ENCODE measurements at regions not wholly inside any gene's neighbourhood (a gene's known extent, or its start where the extent isn't known, plus 50 kb on each side); places are given as distances from the start of the nearest gene placed in this dataset.

- no peak for DNase-seq
Measured at GRCh38 chr21:40990366-40990765, 143.4 kb upstream of the DSCAM start.

DNA sequence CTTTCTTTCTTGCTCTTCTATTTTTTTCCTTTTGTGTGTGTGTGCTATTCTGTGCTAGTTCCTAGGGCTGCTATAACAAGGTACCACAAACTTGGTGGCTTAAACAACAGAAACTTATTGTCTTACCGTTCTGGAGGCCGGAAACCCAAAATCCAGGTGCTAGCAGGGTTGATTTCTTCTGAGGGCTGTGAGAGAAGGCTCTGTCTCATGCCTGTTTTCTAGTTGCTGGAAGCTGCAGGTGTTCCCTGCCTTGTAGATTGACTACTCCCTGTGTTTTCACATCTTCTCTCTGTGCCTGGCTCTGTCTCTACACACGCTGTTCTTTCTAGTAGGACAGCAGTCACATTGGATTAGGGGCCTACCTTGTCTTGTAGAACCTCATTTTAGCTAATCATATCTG lies 150.9 kb upstream of the DSCAM start:
- DNase-seq = no peak

GRCh38 chr21:41000838-41001237 lies 153.9 kb upstream of the DSCAM start:
- no peak for DNase-seq

DNA sequence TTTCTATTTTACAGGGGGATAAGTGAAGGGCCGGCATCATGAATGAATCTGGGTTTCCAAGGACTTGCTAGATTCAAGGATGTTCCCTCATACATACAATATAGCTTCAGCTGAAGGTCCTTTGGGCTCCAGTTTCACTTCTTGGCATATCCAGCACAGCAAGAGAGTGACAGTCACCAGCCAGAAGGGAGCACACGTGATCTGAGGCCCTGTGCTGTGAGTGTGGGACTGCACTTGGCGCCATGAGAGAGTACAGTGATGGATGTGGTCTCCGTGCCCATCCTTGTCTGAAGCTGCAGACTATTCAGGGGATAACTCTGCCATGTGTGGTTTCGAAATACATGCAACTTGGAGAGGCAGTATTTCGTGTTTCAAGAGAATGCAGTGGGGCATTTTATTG lies 159.7 kb upstream of the DSCAM start:
- no peak for DNase-seq

DNA sequence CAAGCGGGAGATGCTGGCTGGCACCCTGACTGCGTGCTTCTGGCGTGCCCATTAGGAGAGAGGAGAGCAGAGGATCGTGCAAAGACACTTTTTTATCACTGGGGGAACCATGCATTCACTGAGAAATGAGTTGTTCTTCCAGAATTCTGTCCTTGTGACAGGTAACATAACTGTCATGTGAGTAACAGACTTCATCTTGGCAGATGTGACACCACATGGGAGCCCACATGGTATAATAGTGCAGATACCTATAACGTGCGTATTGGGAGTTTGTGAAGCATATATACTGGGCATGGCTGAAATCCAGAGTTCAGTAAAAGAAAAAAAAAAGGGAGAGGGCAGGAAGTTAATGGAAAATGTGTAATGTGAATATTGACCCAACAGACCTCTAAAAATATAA lies 159.6 kb upstream of the BACE2 start:
- no peak for DNase-seq

- DNase-seq = no peak
Measured at GRCh38 chr21:41008974-41009373, 159.0 kb upstream of the BACE2 start.

DNA sequence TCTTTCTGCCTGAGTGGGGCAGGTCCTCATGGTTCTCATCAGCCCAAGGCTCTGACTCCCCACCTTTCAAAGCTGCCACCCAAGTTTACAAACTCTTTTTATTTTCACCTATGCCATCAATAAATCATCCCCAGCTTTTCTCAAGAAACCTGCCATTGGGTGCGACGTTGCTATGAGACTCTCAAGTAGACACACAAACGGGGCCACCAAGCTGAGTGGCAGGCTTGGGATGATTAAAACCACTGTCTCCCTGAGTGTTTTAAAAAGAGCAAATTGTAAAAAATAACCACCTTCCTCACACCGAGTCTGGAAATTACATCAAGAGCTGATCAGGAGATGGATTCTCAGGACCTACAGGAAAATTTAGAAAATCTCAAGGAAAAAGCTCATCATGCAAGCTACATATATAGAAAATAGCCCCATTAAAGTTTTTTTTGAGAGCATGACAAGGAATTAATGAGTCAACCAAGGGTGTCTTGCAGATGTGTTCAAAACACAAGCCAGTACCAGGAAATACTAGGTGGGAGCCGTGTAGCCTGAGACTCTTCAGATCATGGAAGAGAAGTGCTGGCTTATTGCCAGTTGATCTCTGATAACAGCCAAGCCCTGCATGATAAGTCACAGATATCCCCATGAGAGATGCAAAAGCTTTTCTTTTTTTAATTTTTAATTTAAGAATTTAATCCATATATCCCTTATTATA lies 158.4 kb upstream of the BACE2 start:
- DNase-seq = no peak

GRCh38 chr21:41010101-41010435 lies 157.9 kb upstream of the BACE2 start:
- DNase-seq = no peak

DNA sequence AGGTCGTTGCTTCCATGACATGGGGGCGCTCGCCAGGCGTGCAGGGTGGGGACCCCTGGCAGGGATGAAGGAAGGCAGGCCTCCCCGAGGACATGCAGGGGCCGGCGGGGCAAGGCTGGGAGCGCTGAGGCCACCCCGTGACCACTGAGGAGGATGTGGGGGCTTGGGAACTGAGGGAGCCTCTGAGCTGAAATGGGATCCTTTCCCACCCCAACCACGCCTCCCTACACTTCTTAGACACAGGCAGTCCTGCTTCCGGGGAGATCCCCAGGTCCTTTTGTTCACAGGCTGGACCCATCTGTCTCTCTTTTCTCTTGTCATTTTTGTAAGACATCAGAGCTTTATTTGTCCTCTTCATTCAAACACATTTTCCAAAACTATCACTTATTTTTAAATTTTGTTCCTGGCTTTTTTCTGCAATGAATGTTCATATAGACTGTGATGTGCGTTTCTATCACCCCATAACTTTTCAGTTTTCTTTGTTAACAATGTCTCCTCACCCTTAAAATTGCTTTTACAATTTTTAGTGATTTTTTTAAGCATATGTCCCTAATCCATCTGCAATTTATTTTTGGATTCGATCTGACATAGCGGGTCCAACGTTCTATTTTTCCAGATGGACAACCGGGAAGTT lies 156.7 kb upstream of the BACE2 start:
- no peak for DNase-seq

GRCh38 chr21:41011951-41012366 lies 156.0 kb upstream of the BACE2 start:
- DNase-seq = no peak

DNA sequence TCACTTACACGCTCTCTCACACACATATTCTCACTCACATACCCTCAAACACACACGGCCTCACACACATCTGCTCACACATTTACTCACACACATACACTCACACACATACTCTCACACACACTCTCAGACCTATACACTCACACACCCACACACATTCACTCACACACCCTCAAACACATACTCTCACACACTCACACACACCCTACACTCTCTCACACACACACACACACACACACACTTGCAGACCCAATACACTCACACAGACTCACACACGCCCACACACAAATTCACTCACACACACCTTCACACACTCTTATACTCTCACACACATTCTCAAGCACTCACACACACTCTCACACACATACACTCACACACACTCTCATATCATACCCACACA lies 155.5 kb upstream of the BACE2 start:
- DNase-seq = no peak

GRCh38 chr21:41016472-41016871 lies 151.5 kb upstream of the BACE2 start:
- DNase-seq = no peak

- DNase-seq = no peak
Measured at GRCh38 chr21:41018431-41018830, 149.5 kb upstream of the BACE2 start.

- DNase-seq = no peak
Measured at GRCh38 chr21:41023936-41024335, 144.0 kb upstream of the BACE2 start.

- no peak for DNase-seq
Measured at GRCh38 chr21:41024341-41024740, 143.6 kb upstream of the BACE2 start.

DNA sequence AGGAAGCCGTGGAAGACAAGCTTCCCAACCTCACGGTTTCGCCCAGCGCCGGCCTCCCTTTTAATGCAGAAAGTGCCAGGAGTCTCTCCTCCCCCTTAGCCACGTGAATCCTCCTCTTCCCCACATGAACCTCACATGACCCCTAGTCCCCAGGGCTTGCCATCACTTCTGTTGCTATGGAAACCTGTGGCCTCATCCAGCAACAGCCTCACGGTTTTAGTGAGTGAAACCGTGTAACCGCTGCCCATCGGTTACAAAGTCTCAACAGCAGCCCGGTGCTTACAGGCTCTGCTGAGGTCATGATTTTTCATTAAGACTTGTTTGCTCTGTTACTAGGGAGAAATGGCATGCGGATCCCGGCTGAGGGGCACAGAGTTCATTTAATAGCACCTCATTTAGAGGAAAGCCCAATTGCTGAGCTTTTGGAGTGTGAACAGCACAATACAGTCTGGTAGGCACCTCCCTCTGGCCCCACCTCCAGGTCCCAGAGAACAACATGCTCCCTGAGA lies 143.2 kb upstream of the BACE2 start:
- peak; percentile 54 for DNase-seq

GRCh38 chr21:41029571-41029970 lies 138.4 kb upstream of the BACE2 start:
- DNase-seq = no peak

DNA sequence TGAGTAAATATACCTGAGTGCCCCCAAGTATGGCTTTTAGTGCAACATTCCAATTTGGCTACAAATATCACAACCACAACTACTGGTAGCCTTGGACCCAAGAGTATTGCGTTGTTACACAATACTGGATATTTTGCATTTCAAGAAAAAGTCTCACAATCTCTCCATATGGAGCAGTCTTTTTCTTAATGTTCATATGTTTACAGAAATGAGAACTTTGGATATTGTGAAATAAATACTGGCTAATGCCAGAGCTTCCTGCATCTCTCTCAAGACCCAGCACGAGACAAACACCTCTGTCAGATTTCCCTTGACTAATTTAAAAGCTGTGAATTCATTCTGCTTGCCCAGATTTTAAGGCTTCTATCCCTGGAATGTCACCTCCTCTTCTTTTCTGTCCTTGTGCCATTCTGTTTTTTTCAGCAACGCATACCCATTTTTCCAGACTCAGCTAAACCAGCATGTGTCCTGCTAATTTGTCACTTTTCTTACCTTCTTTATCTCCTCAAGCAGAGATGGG lies 136.2 kb upstream of the BACE2 start:
- DNase-seq = no peak

DNA sequence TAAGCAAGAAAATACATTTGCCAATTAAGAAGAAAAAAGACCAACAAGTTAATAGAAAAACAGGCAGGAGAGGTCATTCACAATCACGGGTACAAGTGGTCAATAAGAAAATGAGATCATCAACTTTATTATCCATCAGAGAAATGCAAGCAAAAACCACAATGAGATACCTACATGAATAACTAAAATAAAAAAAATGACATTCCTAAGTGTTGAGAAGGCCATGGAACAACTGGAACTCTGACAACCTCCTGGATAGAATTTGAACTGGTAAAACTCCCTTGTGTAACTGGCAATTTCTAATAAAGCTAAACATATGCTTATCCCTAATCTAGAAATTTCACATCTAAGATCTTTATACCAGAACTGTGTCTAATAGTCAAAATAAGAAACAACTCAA lies 135.4 kb upstream of the BACE2 start:
- no peak for DNase-seq

DNA sequence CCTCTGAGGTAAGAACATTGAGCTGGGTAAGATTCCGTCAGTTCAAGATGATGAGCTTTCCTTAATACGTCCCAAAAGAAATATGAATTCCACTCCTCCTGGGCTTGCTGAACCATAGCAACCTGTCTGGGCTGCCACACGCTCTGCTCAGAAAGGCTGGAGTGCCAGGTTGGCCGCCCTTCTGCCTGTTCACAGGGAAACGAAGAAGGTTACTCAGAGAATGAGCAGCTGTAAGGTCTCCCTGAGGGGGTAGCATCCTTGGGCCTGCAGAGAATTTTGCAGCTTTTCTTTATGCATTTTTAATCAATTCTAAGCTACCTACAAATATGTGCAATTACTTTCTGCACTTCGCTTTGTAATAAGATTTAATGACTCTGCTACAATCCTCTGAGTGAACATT lies 130.7 kb upstream of the BACE2 start:
- no peak for DNase-seq

DNA sequence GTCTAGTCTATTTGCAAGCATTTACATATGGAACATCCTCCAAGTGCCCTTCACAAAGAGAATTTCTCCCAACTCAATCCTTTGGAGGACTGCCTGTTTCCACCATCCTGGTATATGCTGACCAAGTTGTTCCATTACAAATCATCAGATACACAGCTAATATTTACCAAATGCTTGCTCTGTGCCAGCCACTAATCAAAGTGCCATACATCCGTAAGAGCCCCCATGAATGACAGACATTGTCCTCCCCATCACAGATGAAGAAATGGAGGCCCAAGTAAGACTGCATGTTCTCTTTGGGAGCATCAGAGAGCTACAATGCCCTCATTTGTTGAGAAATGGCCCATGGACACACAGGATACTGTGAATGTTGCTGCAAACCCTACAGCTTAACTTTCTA lies 130.0 kb upstream of the BACE2 start:
- DNase-seq = no peak

DNA sequence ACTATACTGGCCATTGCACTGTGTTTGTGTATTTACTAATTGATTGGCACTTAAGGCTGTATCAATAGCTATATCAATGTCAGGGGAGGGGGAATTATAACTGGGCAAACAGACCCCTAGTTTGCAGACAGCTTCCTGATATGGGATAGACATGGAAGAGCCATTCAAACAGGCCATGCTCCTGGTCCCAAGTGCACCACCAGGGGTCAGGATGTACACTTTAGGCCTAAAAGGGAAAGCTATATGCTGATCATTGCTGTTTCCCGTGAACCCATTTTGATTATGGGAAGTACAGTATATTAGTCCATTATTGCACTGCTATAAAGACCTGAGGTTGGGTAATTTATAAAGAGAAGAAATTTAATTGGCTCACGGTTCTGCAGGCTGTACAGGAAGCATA lies 124.9 kb upstream of the BACE2 start:
- DNase-seq = no peak

DNA sequence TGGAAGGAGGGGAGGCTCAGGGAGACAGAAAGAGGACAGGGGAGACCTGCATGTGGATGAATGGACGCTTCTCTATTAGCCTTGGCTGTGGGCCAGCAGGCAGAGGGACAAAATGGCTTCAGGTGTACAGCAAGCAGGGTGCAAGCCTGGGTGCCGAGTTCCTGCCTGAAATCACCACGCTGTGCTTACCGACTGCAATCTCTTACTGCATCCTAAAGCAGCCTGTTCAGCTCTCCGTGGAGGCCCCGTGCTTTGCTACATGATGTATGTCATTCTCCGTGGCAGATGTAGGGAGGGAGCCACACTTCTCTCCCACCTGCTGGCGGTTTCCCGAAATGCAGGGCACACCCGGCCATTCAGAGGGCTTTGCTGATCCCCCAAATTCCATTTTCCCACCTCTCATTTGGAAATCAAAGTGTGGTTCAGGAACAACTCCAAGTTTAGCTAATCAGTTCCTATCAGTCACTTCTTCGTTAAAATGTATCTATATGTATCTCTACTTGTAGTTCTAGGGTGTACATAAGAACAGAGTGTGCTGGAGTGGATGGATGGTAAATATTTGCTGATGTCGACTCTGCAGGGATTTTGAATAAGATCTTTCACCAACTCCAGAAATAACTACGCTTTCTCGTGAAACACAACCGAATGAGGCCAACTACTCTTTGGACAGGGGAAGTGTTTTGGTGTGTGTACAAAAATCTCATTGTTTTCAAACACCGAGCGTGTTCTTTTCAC lies 122.3 kb upstream of the BACE2 start:
- peak; percentile 7 for DNase-seq

- DNase-seq = no peak
Measured at GRCh38 chr21:41048145-41048544, 119.8 kb upstream of the BACE2 start.

Measured in NCI-H2227 treated with DMSO at 0.1 percent for 48 hours (cell line).